Transverse colon (tissue), 4 donors: ENCODE measurements at regions not wholly inside any gene's neighbourhood (a gene's known extent, or its start where the extent isn't known, plus 50 kb on each side); places are given as distances from the start of the nearest gene placed in this dataset.

Source experiments
- EP300 ChIP-seq: sonication (generic); formaldehyde crosslinking; IDR thresholded peaks from one replicate; pipeline ENCODE4 v1.6.1; 2017; ENCODE audit warnings: antibody characterized with exemption, low read depth
- POLR2A ChIP-seq: fragments of 450-650 bp; IDR thresholded peaks from one replicate; pipeline ENCODE4 v1.6.1; 2016; ENCODE audit warnings: antibody characterized with exemption, mild to moderate bottlenecking, moderate library complexity
- POLR2AphosphoS5 ChIP-seq, 3 donors: sonication (generic); formaldehyde crosslinking; IDR thresholded peaks; one replicate each; pipeline ENCODE4 v1.6.1; 2016; ENCODE audit warnings: antibody characterized with exemption in 3 of 3
- TF ChIP-seq, protein P1 (sequence below), 5 experiments: fragments of 200-600 bp in 3 of 5; fragments of 450-650 bp in 2 of 5; sonication (generic) in 3 of 5; IDR thresholded peaks; 1 replicate in 2 of 5; 2 replicates in 3 of 5; pipeline ENCODE4 v1.5.1; 2016 to 2017; ENCODE audit warnings: antibody characterized with exemption in 5 of 5, inconsistent platforms in 3 of 5, mild to moderate bottlenecking in 2 of 5, moderate library complexity in 1 of 5

DNA sequence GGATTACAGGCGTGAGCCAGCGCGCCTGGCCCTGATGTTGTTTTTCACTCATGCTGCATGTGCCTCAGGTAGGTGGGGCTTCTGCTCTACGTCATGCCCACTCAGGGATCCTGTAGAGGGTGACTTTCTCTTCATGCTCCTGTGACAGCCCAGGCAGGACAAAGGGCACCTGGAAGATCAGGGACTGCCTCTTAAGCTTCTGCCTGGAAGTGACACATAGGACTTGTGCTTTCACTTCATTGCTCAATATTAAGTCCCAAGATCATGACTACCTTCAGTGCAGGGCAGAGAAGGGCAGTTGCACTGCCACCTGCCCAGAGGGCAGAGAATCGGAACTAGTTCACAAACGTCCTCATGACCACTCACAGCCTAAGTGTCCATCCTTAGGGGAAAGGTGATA lies 249.5 kb upstream of the SULF2 start:
- TF ChIP-seq, protein P1, sequence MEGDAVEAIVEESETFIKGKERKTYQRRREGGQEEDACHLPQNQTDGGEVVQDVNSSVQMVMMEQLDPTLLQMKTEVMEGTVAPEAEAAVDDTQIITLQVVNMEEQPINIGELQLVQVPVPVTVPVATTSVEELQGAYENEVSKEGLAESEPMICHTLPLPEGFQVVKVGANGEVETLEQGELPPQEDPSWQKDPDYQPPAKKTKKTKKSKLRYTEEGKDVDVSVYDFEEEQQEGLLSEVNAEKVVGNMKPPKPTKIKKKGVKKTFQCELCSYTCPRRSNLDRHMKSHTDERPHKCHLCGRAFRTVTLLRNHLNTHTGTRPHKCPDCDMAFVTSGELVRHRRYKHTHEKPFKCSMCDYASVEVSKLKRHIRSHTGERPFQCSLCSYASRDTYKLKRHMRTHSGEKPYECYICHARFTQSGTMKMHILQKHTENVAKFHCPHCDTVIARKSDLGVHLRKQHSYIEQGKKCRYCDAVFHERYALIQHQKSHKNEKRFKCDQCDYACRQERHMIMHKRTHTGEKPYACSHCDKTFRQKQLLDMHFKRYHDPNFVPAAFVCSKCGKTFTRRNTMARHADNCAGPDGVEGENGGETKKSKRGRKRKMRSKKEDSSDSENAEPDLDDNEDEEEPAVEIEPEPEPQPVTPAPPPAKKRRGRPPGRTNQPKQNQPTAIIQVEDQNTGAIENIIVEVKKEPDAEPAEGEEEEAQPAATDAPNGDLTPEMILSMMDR (IDR thresholded peaks at IDR 0.05) = no peak
- TF ChIP-seq POLR2AphosphoS5 (IDR thresholded peaks at IDR 0.05) (no peak), POLR2A (no peak), EP300 (no peak)
